ENCODE measurements at regions not wholly inside any gene's neighbourhood (a gene's known extent, or its start where the extent isn't known, plus 50 kb on each side); places are given as distances from the start of the nearest gene placed in this dataset.
"Not testable (repeated sequence)": the region's sequence is repeated elsewhere in the genome, so short reads cannot be mapped to it uniquely, and the experiment has no call there.

GRCh38 chr17:30609682-30610081 lies 132.5 kb downstream of the GOSR1 start:
- not testable (repeated sequence) for H3K27me3 ChIP-seq (ENCODE audit: control insufficient read depth in 2 of 2, insufficient read depth in 1 of 2, low read length in 1 of 2); H3K36me3 ChIP-seq (ENCODE audit: control insufficient read depth in 2 of 2, insufficient read depth in 2 of 2, low read length in 1 of 2); H3K27ac ChIP-seq (ENCODE audit: low read depth in 1 of 2, low read length in 1 of 2); H3K9me3 ChIP-seq (ENCODE audit: control insufficient read depth in 2 of 2, insufficient read depth in 1 of 2, low read length in 1 of 2); DNase-seq (ENCODE audit: low read depth in 6 of 9, low spot score in 9 of 9); H3K4me1 ChIP-seq (ENCODE audit: control insufficient read depth in 2 of 2, insufficient read depth in 2 of 2, low read length in 2 of 2); H3K4me3 ChIP-seq (ENCODE audit: low read length in 2 of 2)
- 89% methylated on average over 2 of the region's 3 CpGs for WGBS

DNA sequence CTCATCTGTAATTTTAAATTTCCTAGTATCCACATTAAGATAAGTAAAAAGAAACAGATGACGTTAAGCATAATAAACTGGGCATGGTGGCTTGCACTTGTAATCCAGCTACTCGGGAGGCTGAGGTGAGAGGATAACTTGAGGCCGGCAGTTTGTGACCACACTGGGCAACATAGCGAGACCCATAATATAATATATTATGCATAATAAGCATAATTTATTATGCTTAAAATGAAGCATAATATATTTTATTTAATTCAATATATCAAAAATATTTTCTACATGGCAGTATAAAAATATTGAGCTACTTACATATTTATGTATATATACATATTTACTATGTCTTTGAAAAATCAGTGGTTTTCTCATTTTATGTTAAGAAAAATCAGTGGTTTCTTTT lies 128.3 kb downstream of the GOSR1 start:
- WGBS = 98% methylated on average over 4 of the region's 4 CpGs
- no peak for DNase-seq (ENCODE audit: low read depth in 6 of 9, low spot score in 9 of 9)
- Histone ChIP-seq H3K36me3 (ENCODE audit: control insufficient read depth in 2 of 2, insufficient read depth in 2 of 2, low read length in 1 of 2) (no peaks in the 10 kb centered on the region), H3K27ac (ENCODE audit: low read depth in 1 of 2, low read length in 1 of 2) (no peak overlapping the region), H3K9me3 (ENCODE audit: control insufficient read depth in 2 of 2, insufficient read depth in 1 of 2, low read length in 1 of 2) (peaks cover 0 to 4% of the 10 kb centered on the region in 2 donors), H3K4me1 (ENCODE audit: control insufficient read depth in 2 of 2, insufficient read depth in 2 of 2, low read length in 2 of 2) (peaks cover 0 to 4% of the 10 kb centered on the region in 2 donors), H3K27me3 (ENCODE audit: control insufficient read depth in 2 of 2, insufficient read depth in 1 of 2, low read length in 1 of 2) (peaks cover 0 to 3% of the 10 kb centered on the region in 2 donors), H3K4me3 (ENCODE audit: low read length in 2 of 2) (no peak overlapping the region)

GRCh38 chr17:30605027-30605426 lies 127.8 kb downstream of the GOSR1 start:
- DNase-seq (ENCODE audit: low read depth in 6 of 9, low spot score in 9 of 9) = no peak
- WGBS = 93% methylated on average over 1 of the region's 1 CpG
- Histone ChIP-seq H3K9me3 (ENCODE audit: control insufficient read depth in 2 of 2, insufficient read depth in 1 of 2, low read length in 1 of 2) (peaks cover 0 to 4% of the 10 kb centered on the region in 2 donors), H3K4me3 (ENCODE audit: low read length in 2 of 2) (no peak overlapping the region), H3K36me3 (ENCODE audit: control insufficient read depth in 2 of 2, insufficient read depth in 2 of 2, low read length in 1 of 2) (no peaks in the 10 kb centered on the region), H3K27me3 (ENCODE audit: control insufficient read depth in 2 of 2, insufficient read depth in 1 of 2, low read length in 1 of 2) (peaks cover 0 to 7% of the 10 kb centered on the region in 2 donors), H3K4me1 (ENCODE audit: control insufficient read depth in 2 of 2, insufficient read depth in 2 of 2, low read length in 2 of 2) (peaks cover 0 to 4% of the 10 kb centered on the region in 2 donors), H3K27ac (ENCODE audit: low read depth in 1 of 2, low read length in 1 of 2) (no peak overlapping the region)

- WGBS = 97% methylated on average over 2 of the region's 2 CpGs
- not testable (repeated sequence) for H3K4me3 ChIP-seq (ENCODE audit: low read length in 2 of 2); H3K4me1 ChIP-seq (ENCODE audit: control insufficient read depth in 2 of 2, insufficient read depth in 2 of 2, low read length in 2 of 2); H3K27ac ChIP-seq (ENCODE audit: low read depth in 1 of 2, low read length in 1 of 2); H3K9me3 ChIP-seq (ENCODE audit: control insufficient read depth in 2 of 2, insufficient read depth in 1 of 2, low read length in 1 of 2); DNase-seq (ENCODE audit: low read depth in 6 of 9, low spot score in 9 of 9); H3K36me3 ChIP-seq (ENCODE audit: control insufficient read depth in 2 of 2, insufficient read depth in 2 of 2, low read length in 1 of 2)
- peaks cover 0 to 12% of the 10 kb centered on the region in 2 donors for H3K27me3 ChIP-seq (ENCODE audit: control insufficient read depth in 2 of 2, insufficient read depth in 1 of 2, low read length in 1 of 2)
Observed at GRCh38 chr17:30602396-30602795, 125.2 kb downstream of the GOSR1 start.

- WGBS = 90% methylated on average over 7 of the region's 7 CpGs
- H3K36me3 ChIP-seq (ENCODE audit: control insufficient read depth in 2 of 2, insufficient read depth in 2 of 2, low read length in 1 of 2); H3K9me3 ChIP-seq (ENCODE audit: control insufficient read depth in 2 of 2, insufficient read depth in 1 of 2, low read length in 1 of 2); H3K4me1 ChIP-seq (ENCODE audit: control insufficient read depth in 2 of 2, insufficient read depth in 2 of 2, low read length in 2 of 2); H3K27ac ChIP-seq (ENCODE audit: low read depth in 1 of 2, low read length in 1 of 2); H3K4me3 ChIP-seq (ENCODE audit: low read length in 2 of 2); DNase-seq (ENCODE audit: low read depth in 6 of 9, low spot score in 9 of 9): not testable (repeated sequence)
- H3K27me3 ChIP-seq (ENCODE audit: control insufficient read depth in 2 of 2, insufficient read depth in 1 of 2, low read length in 1 of 2) = peaks cover 0 to 12% of the 10 kb centered on the region in 2 donors
Observed at GRCh38 chr17:30601984-30602383, 124.8 kb downstream of the GOSR1 start.

GRCh38 chr17:30600830-30601494 lies 123.8 kb downstream of the GOSR1 start:
- H3K4me1 ChIP-seq (ENCODE audit: control insufficient read depth in 2 of 2, insufficient read depth in 2 of 2, low read length in 2 of 2) = peaks cover 4% of the 10 kb centered on the region in 2 donors
- H3K27ac ChIP-seq (ENCODE audit: low read depth in 1 of 2, low read length in 1 of 2) = peak overlapping the region in 1 of 2 donors; percentile 55
- H3K27me3 ChIP-seq (ENCODE audit: control insufficient read depth in 2 of 2, insufficient read depth in 1 of 2, low read length in 1 of 2) = peaks cover 0 to 12% of the 10 kb centered on the region in 2 donors
- peaks cover 0 to 4% of the 10 kb centered on the region in 2 donors for H3K9me3 ChIP-seq (ENCODE audit: control insufficient read depth in 2 of 2, insufficient read depth in 1 of 2, low read length in 1 of 2)
- peak overlapping the region; percentile 83 to 92 for H3K4me3 ChIP-seq (ENCODE audit: low read length in 2 of 2)
- WGBS = under 1% methylated on average over 49 of the region's 49 CpGs
- H3K36me3 ChIP-seq (ENCODE audit: control insufficient read depth in 2 of 2, insufficient read depth in 2 of 2, low read length in 1 of 2) = no peaks in the 10 kb centered on the region
- peak; percentile 3 to 63 (median 29) for DNase-seq (ENCODE audit: low read depth in 6 of 9, low spot score in 9 of 9)

DNA sequence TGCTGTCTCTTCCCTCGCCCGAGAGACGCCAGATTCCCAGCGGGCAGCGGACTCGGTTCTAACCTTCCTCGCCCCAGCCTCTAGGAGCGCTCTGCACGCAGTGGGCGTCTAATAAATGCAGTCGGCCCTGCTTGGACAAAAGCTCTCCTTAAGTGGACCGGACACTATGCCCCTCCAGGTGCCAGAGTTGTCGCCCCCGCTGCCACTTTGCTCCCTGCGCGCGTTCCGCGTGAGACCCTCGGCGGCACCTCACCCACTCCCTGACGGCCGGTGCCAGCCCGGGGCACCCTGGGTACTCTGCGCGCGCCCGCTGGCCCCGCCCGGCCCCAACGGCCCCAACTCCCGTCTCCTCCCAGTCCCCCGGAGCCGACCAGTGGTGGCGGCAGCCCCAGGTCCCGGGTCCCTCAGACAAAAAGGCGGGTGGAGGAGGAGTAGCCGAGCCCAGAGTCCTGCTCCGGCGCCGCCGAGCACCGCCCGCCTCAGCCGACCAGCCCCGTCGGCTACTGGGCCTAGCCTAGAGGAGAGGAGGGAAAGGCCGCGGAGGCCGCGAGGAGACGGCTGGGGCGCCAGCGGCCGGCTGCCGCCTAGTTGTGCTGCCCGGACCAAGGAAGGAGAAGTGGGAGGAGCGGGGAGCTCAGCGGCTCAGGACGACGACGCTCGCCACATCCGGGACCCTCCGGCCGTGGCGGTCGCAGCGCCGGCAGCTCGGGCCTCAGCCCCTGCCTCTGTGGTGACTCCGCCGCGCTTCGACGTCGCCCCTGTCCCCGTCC lies 123.0 kb downstream of the GOSR1 start:
- H3K27me3 ChIP-seq (ENCODE audit: control insufficient read depth in 2 of 2, insufficient read depth in 1 of 2, low read length in 1 of 2) = peaks cover 0 to 12% of the 10 kb centered on the region in 2 donors
- H3K4me3 ChIP-seq (ENCODE audit: low read length in 2 of 2) = peak overlapping the region; percentile 83 to 92
- peak; percentile 17 to 76 (median 49) for DNase-seq (ENCODE audit: low read depth in 6 of 9, low spot score in 9 of 9)
- under 1% methylated on average over 78 of the region's 78 CpGs for WGBS
- H3K27ac ChIP-seq (ENCODE audit: low read depth in 1 of 2, low read length in 1 of 2) = peak overlapping the region; percentile 72 to 90
- peaks cover 0 to 4% of the 10 kb centered on the region in 2 donors for H3K9me3 ChIP-seq (ENCODE audit: control insufficient read depth in 2 of 2, insufficient read depth in 1 of 2, low read length in 1 of 2)
- H3K36me3 ChIP-seq (ENCODE audit: control insufficient read depth in 2 of 2, insufficient read depth in 2 of 2, low read length in 1 of 2) = no peaks in the 10 kb centered on the region
- H3K4me1 ChIP-seq (ENCODE audit: control insufficient read depth in 2 of 2, insufficient read depth in 2 of 2, low read length in 2 of 2) = peaks cover 4% of the 10 kb centered on the region in 2 donors

- Histone ChIP-seq H3K27ac (ENCODE audit: low read depth in 1 of 2, low read length in 1 of 2) (peak overlapping the region in 1 of 2 donors; percentile 33), H3K27me3 (ENCODE audit: control insufficient read depth in 2 of 2, insufficient read depth in 1 of 2, low read length in 1 of 2) (peaks cover 0 to 12% of the 10 kb centered on the region in 2 donors), H3K4me3 (ENCODE audit: low read length in 2 of 2) (peak overlapping the region; percentile 83 to 92), H3K4me1 (ENCODE audit: control insufficient read depth in 2 of 2, insufficient read depth in 2 of 2, low read length in 2 of 2) (peaks cover 4% of the 10 kb centered on the region in 2 donors), H3K9me3 (ENCODE audit: control insufficient read depth in 2 of 2, insufficient read depth in 1 of 2, low read length in 1 of 2) (peaks cover 0 to 4% of the 10 kb centered on the region in 2 donors), H3K36me3 (ENCODE audit: control insufficient read depth in 2 of 2, insufficient read depth in 2 of 2, low read length in 1 of 2) (no peaks in the 10 kb centered on the region)
- no peak for DNase-seq (ENCODE audit: low read depth in 6 of 9, low spot score in 9 of 9)
- 51% methylated on average over 13 of the region's 13 CpGs for WGBS
Observed at GRCh38 chr17:30599428-30600059, 122.3 kb downstream of the GOSR1 start.

DNA sequence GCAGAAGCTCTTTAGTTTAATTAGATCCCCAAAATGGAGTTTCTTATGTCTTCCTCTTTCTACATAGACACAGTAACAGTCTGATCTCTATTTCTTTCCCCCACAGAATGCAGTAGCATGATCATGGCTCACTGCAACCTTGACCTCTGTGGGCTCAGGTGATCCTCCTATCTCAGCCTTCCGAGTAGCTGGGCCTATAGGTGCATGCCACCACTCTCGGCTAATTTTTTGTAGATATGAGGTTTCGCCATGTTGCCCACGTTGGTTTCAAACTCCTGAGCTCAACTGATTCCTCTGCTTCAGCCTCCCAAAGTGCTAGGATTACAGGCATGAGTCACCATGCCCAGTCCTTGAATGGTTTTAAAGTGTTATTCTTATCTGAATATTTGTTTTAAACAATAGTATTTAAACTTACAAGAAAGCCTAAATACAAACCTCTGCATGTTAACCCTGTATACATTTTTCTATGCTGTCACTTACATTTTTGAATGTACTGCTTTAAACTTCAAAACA lies 120.6 kb downstream of the GOSR1 start:
- Histone ChIP-seq H3K9me3 (ENCODE audit: control insufficient read depth in 2 of 2, insufficient read depth in 1 of 2, low read length in 1 of 2) (peaks cover 0 to 4% of the 10 kb centered on the region in 2 donors), H3K4me1 (ENCODE audit: control insufficient read depth in 2 of 2, insufficient read depth in 2 of 2, low read length in 2 of 2) (peaks cover 4% of the 10 kb centered on the region in 2 donors), H3K27ac (ENCODE audit: low read depth in 1 of 2, low read length in 1 of 2) (no peak overlapping the region), H3K36me3 (ENCODE audit: control insufficient read depth in 2 of 2, insufficient read depth in 2 of 2, low read length in 1 of 2) (no peaks in the 10 kb centered on the region), H3K27me3 (ENCODE audit: control insufficient read depth in 2 of 2, insufficient read depth in 1 of 2, low read length in 1 of 2) (peaks cover 0 to 12% of the 10 kb centered on the region in 2 donors), H3K4me3 (ENCODE audit: low read length in 2 of 2) (no peak overlapping the region)
- 97% methylated on average over 4 of the region's 4 CpGs for WGBS
- no peak for DNase-seq (ENCODE audit: low read depth in 6 of 9, low spot score in 9 of 9)
